ENCODE measurements at regions not wholly inside any gene's neighbourhood (a gene's known extent, or its start where the extent isn't known, plus 50 kb on each side); places are given as distances from the start of the nearest gene placed in this dataset.

GRCh38 chr7:46530081-46530750 lies 609.1 kb upstream of the IGFBP3 start (continued):
- no peak for TF ChIP-seq CHD7 (IDR thresholded peaks at IDR 0.05; ENCODE audit: insufficient replicate concordance, low read length)
- no peak for TF ChIP-seq USF2 (IDR thresholded peaks at IDR 0.05; ENCODE audit: low read length)
- no peak for TF ChIP-seq CTBP2 (IDR thresholded peaks at IDR 0.05; ENCODE audit: borderline replicate concordance, insufficient read depth, insufficient read length, low read length)
- TF ChIP-seq CHD2 (IDR thresholded peaks at IDR 0.05; ENCODE audit: low read length) = no peak
- TF ChIP-seq SP2 (IDR thresholded peaks at IDR 0.05; ENCODE audit: low read length) = no peak
- TF ChIP-seq TCF12 (IDR thresholded peaks at IDR 0.05; ENCODE audit: low read depth, low read length) = no peak
- no peak for TF ChIP-seq KDM4A (IDR thresholded peaks at IDR 0.05; ENCODE audit: low read depth, low read length, severe bottlenecking)
- no peak for TF ChIP-seq FOSL1 (IDR thresholded peaks at IDR 0.05; ENCODE audit: insufficient read depth, low read depth, low read length)
- no peak for TF ChIP-seq POU5F1 (IDR thresholded peaks at IDR 0.05; ENCODE audit: low read depth, low read length)
- TF ChIP-seq MAX (IDR thresholded peaks at IDR 0.05) = no peak

Data from H1 (cell line).